NOMO-1 (cell line): ENCODE measurements at regions not wholly inside any gene's neighbourhood (a gene's known extent, or its start where the extent isn't known, plus 50 kb on each side); places are given as distances from the start of the nearest gene placed in this dataset.

ENCODE experiments used
- DNase-seq, 2 experiments: peaks; one replicate each; lab custom pipeline; 2025; ENCODE audit not compliant: unreplicated experiment in 2 of 2; lab: John Stamatoyannopoulos, UW

- DNase-seq, result no peak
Observed at GRCh38 chr1:199298825-199299224, 660.0 kb downstream of the PTPRC start.

GRCh38 chr1:199301472-199302217 is 662.8 kb downstream of the PTPRC start:
- no peak for DNase-seq

GRCh38 chr1:199302554-199302953 is 663.7 kb downstream of the PTPRC start:
- no peak for DNase-seq

GRCh38 chr1:199303035-199303434 is 664.2 kb downstream of the PTPRC start:
- DNase-seq, result no peak

GRCh38 chr1:199305053-199305452 is 666.2 kb downstream of the PTPRC start:
- DNase-seq, result no peak

GRCh38 chr1:199307496-199308264 is 668.8 kb downstream of the PTPRC start:
- no peak for DNase-seq

GRCh38 chr1:199308349-199308846 is 669.6 kb downstream of the PTPRC start:
- DNase-seq, result no peak

GRCh38 chr1:199310708-199311107 is 671.9 kb downstream of the PTPRC start:
- DNase-seq, result no peak

- no peak for DNase-seq
Observed at GRCh38 chr1:199311478-199312262, 672.8 kb downstream of the PTPRC start.

- DNase-seq, result no peak
Observed at GRCh38 chr1:199312626-199313025, 673.8 kb downstream of the PTPRC start.

GRCh38 chr1:199313444-199313843 is 674.6 kb downstream of the PTPRC start:
- no peak for DNase-seq

GRCh38 chr1:199319341-199319740 is 680.5 kb downstream of the PTPRC start:
- no peak for DNase-seq

- no peak for DNase-seq
Observed at GRCh38 chr1:199322278-199322677, 683.4 kb downstream of the PTPRC start.

GRCh38 chr1:199333180-199333579 is 694.3 kb upstream of the NR5A2 start:
- DNase-seq, result no peak

GRCh38 chr1:199335496-199335895 is 692.0 kb upstream of the NR5A2 start:
- DNase-seq, result no peak

- no peak for DNase-seq
Observed at GRCh38 chr1:199336745-199337640, 690.5 kb upstream of the NR5A2 start.

- DNase-seq, result no peak
Observed at GRCh38 chr1:199338760-199339159, 688.8 kb upstream of the NR5A2 start.

GRCh38 chr1:199352351-199352750 is 675.2 kb upstream of the NR5A2 start:
- DNase-seq, result no peak

- DNase-seq, result no peak
Observed at GRCh38 chr1:199353906-199354305, 673.6 kb upstream of the NR5A2 start.

GRCh38 chr1:199356561-199356960 is 670.9 kb upstream of the NR5A2 start:
- no peak for DNase-seq
